NCI-H524 treated with DMSO at 0.1 percent for 48 hours (cell line): ENCODE measurements at regions not wholly inside any gene's neighbourhood (a gene's known extent, or its start where the extent isn't known, plus 50 kb on each side); places are given as distances from the start of the nearest gene placed in this dataset.
A peak's percentile ranks its signal among the peaks of the same experiment; 100 is the strongest.

Experiments used
- DNase-seq: peaks from one replicate; lab custom pipeline; 2025; lab: John Stamatoyannopoulos, UW

GRCh38 chr1:56442290-56442877, 137.0 kb downstream of the PLPP3 start:
- DNase-seq: no peak

- DNase-seq: no peak
Observed at GRCh38 chr1:56441601-56442000, 137.8 kb downstream of the PLPP3 start.

GRCh38 chr1:56439610-56440264, 139.6 kb downstream of the PLPP3 start:
- no peak for DNase-seq

GRCh38 chr1:56438901-56439551, 140.3 kb downstream of the PLPP3 start:
- DNase-seq: no peak

- DNase-seq: no peak
Observed at GRCh38 chr1:56437959-56438358, 141.4 kb downstream of the PLPP3 start.

- no peak for DNase-seq
Observed at GRCh38 chr1:56436912-56437417, 142.4 kb downstream of the PLPP3 start.

GRCh38 chr1:56436296-56436695, 143.1 kb downstream of the PLPP3 start:
- DNase-seq: no peak

- DNase-seq: peak; percentile 84
Observed at GRCh38 chr1:56435434-56436262, 143.7 kb downstream of the PLPP3 start.

GRCh38 chr1:56434740-56435139, 144.6 kb downstream of the PLPP3 start:
- peak; percentile 69 for DNase-seq

- no peak for DNase-seq
Observed at GRCh38 chr1:56434025-56434424, 145.3 kb downstream of the PLPP3 start.

- DNase-seq: no peak
Observed at GRCh38 chr1:56433056-56433577, 146.2 kb downstream of the PLPP3 start.

GRCh38 chr1:56432166-56432971, 147.0 kb downstream of the PLPP3 start:
- no peak for DNase-seq

- no peak for DNase-seq
Observed at GRCh38 chr1:56430141-56430839, 149.1 kb downstream of the PLPP3 start.

GRCh38 chr1:56429288-56429687, 150.1 kb downstream of the PLPP3 start:
- peak; percentile 94 for DNase-seq

- no peak for DNase-seq
Observed at GRCh38 chr1:56426587-56427381, 152.6 kb downstream of the PLPP3 start.

- no peak for DNase-seq
Observed at GRCh38 chr1:56425494-56426037, 153.8 kb downstream of the PLPP3 start.

- peak; percentile 98 for DNase-seq
Observed at GRCh38 chr1:56424744-56425493, 154.4 kb downstream of the PLPP3 start.

- no peak for DNase-seq
Observed at GRCh38 chr1:56423716-56424115, 155.6 kb downstream of the PLPP3 start.

- DNase-seq: no peak
Observed at GRCh38 chr1:56418151-56418631, 161.2 kb downstream of the PLPP3 start.
